Mucosa of stomach (tissue), 1 donor: ENCODE measurements at regions not wholly inside any gene's neighbourhood (a gene's known extent, or its start where the extent isn't known, plus 50 kb on each side); places are given as distances from the start of the nearest gene placed in this dataset.

Experiments
- H3K27me3 ChIP-seq: one replicate; pipeline ENCODE4 v1.7.0; 2013; ENCODE audit warnings: mild to moderate bottlenecking, low read length; ENCODE audit not compliant: control insufficient read depth, insufficient read depth
- H3K36me3 ChIP-seq: one replicate; pipeline ENCODE4 v1.7.0; 2013; ENCODE audit warnings: low read length; ENCODE audit not compliant: control insufficient read depth, insufficient read depth
- H3K4me1 ChIP-seq: one replicate; pipeline ENCODE4 v1.7.0; 2013; ENCODE audit warnings: mild to moderate bottlenecking, low read length; ENCODE audit not compliant: control insufficient read depth, insufficient read depth
- H3K4me3 ChIP-seq: one replicate; pipeline ENCODE4 v1.7.0; 2013; ENCODE audit warnings: low read length
- H3K9ac ChIP-seq: one replicate; pipeline ENCODE4 v1.7.0; 2013; ENCODE audit warnings: mild to moderate bottlenecking, low read length, moderate library complexity
- H3K9me3 ChIP-seq: one replicate; pipeline ENCODE4 v1.7.0; 2013; ENCODE audit warnings: mild to moderate bottlenecking, low read length, moderate library complexity; ENCODE audit not compliant: control insufficient read depth
- donor health status: Pancreatic carcinoma.

GRCh38 chr6:119879731-119880130 is 530.2 kb upstream of the MAN1A1 start:
- H3K4me1 ChIP-seq, result no peaks in the 10 kb centered on the region
- no peak overlapping the region for H3K4me3 ChIP-seq
- no peaks in the 10 kb centered on the region for H3K36me3 ChIP-seq
- H3K9me3 ChIP-seq, result no peaks in the 10 kb centered on the region
- H3K27me3 ChIP-seq, result no peaks in the 10 kb centered on the region
- no peak overlapping the region for H3K9ac ChIP-seq

- Histone ChIP-seq H3K9ac (no peak overlapping the region), H3K4me1 (no peaks in the 10 kb centered on the region), H3K4me3 (no peak overlapping the region), H3K36me3 (no peaks in the 10 kb centered on the region), H3K27me3 (no peaks in the 10 kb centered on the region), H3K9me3 (no peaks in the 10 kb centered on the region)
Measured at GRCh38 chr6:119874381-119874780, 524.8 kb upstream of the MAN1A1 start.

GRCh38 chr6:119873107-119873506 is 523.5 kb upstream of the MAN1A1 start:
- no peak overlapping the region for H3K9ac ChIP-seq
- H3K36me3 ChIP-seq, result no peaks in the 10 kb centered on the region
- H3K27me3 ChIP-seq, result no peaks in the 10 kb centered on the region
- no peaks in the 10 kb centered on the region for H3K4me1 ChIP-seq
- no peaks in the 10 kb centered on the region for H3K9me3 ChIP-seq
- no peak overlapping the region for H3K4me3 ChIP-seq

- no peaks in the 10 kb centered on the region for H3K36me3 ChIP-seq
- no peaks in the 10 kb centered on the region for H3K9me3 ChIP-seq
- H3K9ac ChIP-seq, result no peak overlapping the region
- H3K4me1 ChIP-seq, result no peaks in the 10 kb centered on the region
- no peak overlapping the region for H3K4me3 ChIP-seq
- no peaks in the 10 kb centered on the region for H3K27me3 ChIP-seq
Measured at GRCh38 chr6:119871520-119871919, 522.0 kb upstream of the MAN1A1 start.

DNA sequence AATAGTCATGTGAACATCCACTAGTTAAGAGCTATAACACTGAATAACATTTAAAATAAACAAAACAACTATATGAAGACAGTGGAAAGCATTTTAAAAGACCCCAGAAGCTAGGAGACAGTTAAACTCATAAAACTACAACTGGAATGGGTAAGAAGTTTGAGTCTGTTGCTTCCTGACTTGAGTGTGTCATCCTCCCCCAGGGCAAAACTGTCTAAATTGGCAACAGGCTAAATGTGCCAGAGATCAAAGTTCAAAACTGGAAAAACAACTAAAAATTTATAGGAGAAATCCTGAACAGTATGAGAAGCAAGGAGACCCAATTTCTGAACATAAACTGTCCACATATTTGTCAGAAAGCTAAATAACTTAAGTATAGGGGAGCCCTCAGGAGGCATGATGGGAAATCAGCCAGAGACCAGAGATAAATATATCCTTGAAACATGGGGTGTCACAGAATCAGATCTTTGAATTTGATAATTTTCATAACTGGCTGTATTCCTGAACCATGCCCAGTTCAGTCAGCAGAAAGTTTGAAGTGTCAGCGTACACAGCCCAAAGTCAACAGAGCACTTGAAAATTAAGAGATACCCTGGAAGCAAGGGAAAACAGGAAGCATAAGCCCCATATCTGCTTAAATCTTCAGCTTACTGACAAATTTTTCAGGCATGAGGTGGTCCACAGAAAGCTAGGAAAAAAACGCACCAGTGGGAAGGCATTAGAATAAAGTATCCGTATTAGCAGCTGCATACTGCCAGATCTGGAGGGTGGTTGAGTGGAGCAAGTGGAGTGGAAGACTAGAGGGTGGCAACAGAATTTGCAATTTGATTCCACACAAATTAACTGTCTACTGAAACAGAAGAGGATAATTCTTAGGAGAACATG is 516.1 kb upstream of the MAN1A1 start:
- H3K27me3 ChIP-seq, result no peaks in the 10 kb centered on the region
- H3K36me3 ChIP-seq, result no peaks in the 10 kb centered on the region
- H3K4me1 ChIP-seq, result no peaks in the 10 kb centered on the region
- no peaks in the 10 kb centered on the region for H3K9me3 ChIP-seq
- no peak overlapping the region for H3K4me3 ChIP-seq
- no peak overlapping the region for H3K9ac ChIP-seq

DNA sequence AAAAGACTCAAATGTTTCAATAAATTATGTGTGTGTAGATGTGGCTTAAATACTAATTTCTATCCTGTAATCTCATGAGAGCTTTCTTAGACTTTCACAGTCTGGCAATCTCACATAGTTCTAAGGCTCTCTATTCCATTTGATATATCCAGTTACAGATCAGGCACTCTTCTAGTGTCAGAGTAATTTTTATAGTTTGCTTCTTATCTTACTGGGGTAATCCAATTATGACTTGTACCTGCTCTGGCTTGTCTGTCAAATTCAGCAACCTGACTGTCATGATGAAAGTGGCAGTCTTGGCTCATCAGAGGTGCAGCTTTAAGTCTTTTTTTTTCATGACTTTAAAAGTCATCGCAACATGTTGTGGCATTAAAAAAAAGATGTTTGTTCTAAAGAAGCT is 513.2 kb upstream of the MAN1A1 start:
- H3K4me3 ChIP-seq, result no peak overlapping the region
- no peak overlapping the region for H3K9ac ChIP-seq
- no peaks in the 10 kb centered on the region for H3K9me3 ChIP-seq
- H3K36me3 ChIP-seq, result no peaks in the 10 kb centered on the region
- no peaks in the 10 kb centered on the region for H3K27me3 ChIP-seq
- no peaks in the 10 kb centered on the region for H3K4me1 ChIP-seq

DNA sequence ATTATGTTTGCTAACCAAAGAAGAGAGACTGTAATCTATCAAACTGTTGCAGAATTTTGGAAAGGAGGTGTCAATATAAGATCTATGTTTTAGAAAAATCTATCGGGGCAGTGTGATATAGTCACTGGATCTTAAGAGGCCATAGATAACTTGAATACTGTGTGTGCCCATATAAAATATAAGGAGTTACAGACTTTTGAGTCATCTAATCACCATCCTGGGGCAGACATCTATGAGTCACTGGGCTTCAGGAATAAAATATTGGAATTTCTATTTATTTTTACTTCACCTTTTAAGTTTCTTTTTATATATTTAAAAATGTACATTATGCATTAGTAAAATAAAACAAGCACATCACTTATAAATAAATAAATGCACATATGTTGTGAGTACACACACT is 509.3 kb upstream of the MAN1A1 start:
- Histone ChIP-seq H3K4me3 (no peak overlapping the region), H3K9ac (no peak overlapping the region), H3K36me3 (no peaks in the 10 kb centered on the region), H3K27me3 (no peaks in the 10 kb centered on the region), H3K9me3 (no peaks in the 10 kb centered on the region), H3K4me1 (no peaks in the 10 kb centered on the region)

DNA sequence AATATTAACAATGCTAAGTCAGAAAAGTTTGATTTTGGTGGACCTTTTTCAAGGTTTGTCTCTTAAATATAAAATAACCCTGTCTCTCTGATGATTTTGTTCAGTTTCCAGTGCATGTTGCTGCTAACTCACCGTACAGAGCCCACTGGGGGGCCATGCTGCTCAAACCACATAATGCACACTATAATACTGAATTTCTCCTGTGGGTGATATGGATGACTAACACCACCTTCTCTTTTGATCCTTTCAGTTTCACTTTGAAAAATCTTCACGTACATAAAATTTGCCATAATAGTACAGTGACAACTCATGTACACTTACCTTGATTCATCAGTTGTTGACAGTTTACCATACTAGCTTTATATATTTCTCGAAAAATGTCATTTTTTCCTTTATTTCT is 506.6 kb upstream of the MAN1A1 start:
- Histone ChIP-seq H3K9me3 (no peaks in the 10 kb centered on the region), H3K36me3 (no peaks in the 10 kb centered on the region), H3K27me3 (no peaks in the 10 kb centered on the region), H3K4me1 (no peaks in the 10 kb centered on the region), H3K9ac (no peak overlapping the region), H3K4me3 (no peak overlapping the region)

DNA sequence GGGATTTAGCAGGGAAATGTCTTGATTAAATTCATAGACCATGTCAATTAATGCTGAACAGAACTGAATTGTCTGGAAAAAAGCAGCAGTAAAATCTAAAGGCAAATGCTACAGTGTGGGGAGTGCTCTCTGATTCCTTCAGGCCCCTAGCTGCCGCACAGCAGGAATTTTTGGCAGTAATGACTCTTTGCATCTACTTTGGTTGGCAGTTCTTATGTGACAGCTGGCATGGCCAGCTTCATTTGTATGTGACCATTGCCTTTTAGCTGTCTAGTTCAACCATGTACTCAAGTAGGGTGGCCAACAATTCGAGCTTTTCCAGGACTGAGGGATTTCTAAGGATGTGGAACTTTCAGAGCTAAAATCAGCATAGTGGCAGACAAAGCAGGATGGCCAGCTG is 499.1 kb upstream of the MAN1A1 start:
- no peaks in the 10 kb centered on the region for H3K9me3 ChIP-seq
- no peaks in the 10 kb centered on the region for H3K4me1 ChIP-seq
- no peak overlapping the region for H3K4me3 ChIP-seq
- H3K9ac ChIP-seq, result no peak overlapping the region
- no peaks in the 10 kb centered on the region for H3K27me3 ChIP-seq
- no peaks in the 10 kb centered on the region for H3K36me3 ChIP-seq

DNA sequence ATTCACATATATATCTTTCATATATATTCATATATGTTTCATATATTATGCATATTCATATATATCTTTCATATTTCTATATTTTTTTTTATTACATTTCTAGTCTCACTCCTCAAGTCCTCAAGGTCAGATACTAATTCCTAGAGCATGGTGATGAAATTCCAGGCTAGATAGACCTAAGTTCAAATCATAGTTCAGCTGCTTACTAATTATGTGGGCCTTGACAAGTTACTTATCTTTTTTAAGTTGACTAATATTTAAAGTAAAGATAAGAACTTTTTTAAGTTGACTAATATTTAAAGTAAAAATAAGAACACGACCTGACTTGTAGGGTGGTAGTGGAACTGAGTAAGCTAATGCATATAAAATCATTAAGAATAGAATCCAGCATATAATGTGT is 495.6 kb upstream of the MAN1A1 start:
- no peak overlapping the region for H3K9ac ChIP-seq
- H3K36me3 ChIP-seq, result no peaks in the 10 kb centered on the region
- H3K9me3 ChIP-seq, result no peaks in the 10 kb centered on the region
- H3K4me1 ChIP-seq, result no peaks in the 10 kb centered on the region
- no peaks in the 10 kb centered on the region for H3K27me3 ChIP-seq
- no peak overlapping the region for H3K4me3 ChIP-seq

- Histone ChIP-seq H3K9ac (no peak overlapping the region), H3K9me3 (no peaks in the 10 kb centered on the region), H3K27me3 (no peaks in the 10 kb centered on the region), H3K36me3 (no peaks in the 10 kb centered on the region), H3K4me3 (no peak overlapping the region), H3K4me1 (no peaks in the 10 kb centered on the region)
Measured at GRCh38 chr6:119844387-119844786, 494.8 kb upstream of the MAN1A1 start.

GRCh38 chr6:119842191-119842590 is 492.6 kb upstream of the MAN1A1 start:
- no peaks in the 10 kb centered on the region for H3K9me3 ChIP-seq

DNA sequence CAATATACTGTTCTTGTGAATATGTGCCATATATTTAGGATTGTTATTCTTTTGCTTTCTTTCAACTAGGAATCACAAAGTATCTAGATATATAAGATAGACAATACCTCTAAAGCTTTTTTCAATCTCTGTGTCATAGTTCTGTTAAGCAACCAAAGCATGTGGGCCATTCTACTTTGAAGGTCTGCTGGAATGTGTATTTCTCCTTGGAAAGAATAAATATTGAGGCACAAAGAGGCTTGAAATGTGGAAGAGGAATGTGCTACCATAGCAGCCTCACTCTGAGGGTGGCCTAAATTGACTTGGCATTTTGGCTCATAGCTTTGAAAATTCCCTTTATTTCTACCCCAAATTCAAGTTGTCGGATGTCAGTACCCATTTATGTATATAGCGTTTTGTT is 488.5 kb upstream of the MAN1A1 start:
- Histone ChIP-seq H3K27me3 (no peaks in the 10 kb centered on the region), H3K9ac (no peak overlapping the region), H3K9me3 (no peaks in the 10 kb centered on the region), H3K4me3 (no peak overlapping the region), H3K36me3 (no peaks in the 10 kb centered on the region), H3K4me1 (no peaks in the 10 kb centered on the region)

More at GRCh38 chr6:119842191-119842590, 492.6 kb upstream of the MAN1A1 start:
- H3K4me1 ChIP-seq, result no peaks in the 10 kb centered on the region
- H3K4me3 ChIP-seq, result no peak overlapping the region
- H3K27me3 ChIP-seq, result no peaks in the 10 kb centered on the region
- H3K9ac ChIP-seq, result no peak overlapping the region
- H3K36me3 ChIP-seq, result no peaks in the 10 kb centered on the region
